K562 (cell line): ENCODE measurements at regions not wholly inside any gene's neighbourhood (a gene's known extent, or its start where the extent isn't known, plus 50 kb on each side); places are given as distances from the start of the nearest gene placed in this dataset.

ENCODE experiments used
- ATAC-seq: fragments of 200-7000 bp; cut with Tn5 transposase; 3 replicates; pipeline ENCODE4 v1.9.1; 2020; ENCODE audit warnings: moderate library complexity
- BruUV-seq: library from RNA; stranded (reverse); fragments of 400-500 nt; replicated peaks from 2 replicates; lab custom pipeline; 2021; lab: Mats Ljungman, UMichigan
- CTCF ChIA-PET: fragments of 300-600 bp; formaldehyde crosslinking; extraction: SDS; loops from one replicate; lab custom pipeline; 2021; ENCODE audit warnings: low intra/inter-chr PET ratio; lab: Yijun Ruan, JAX
- POLR2A ChIA-PET: fragments of 300-600, 350-650 bp; sonication (Branson Sonifier 250); formaldehyde crosslinking; extraction: SDS; loops from one replicate; lab custom pipeline; 2021; ENCODE audit warnings: antibody characterized with exemption, inconsistent platforms; lab: Yijun Ruan, JAX
- DNase-seq, 4 experiments: peaks; one replicate each; pipeline versions ENCODE4 v3.0.0 to v3.0.0-alpha.2; 2011 to 2018; ENCODE audit warnings: low spot score in 3 of 4, mixed read lengths in 3 of 4; ENCODE audit errors: extremely low read depth in 1 of 4
- FAIRE-seq: peaks from 2 replicates; lab custom pipeline; 2011; peaks lifted over from hg19 to GRCh38; lab: Jason Lieb, UNC
- H2AFZ ChIP-seq: 2 replicates; pipeline ENCODE4 v1.6.0; 2011; ENCODE audit warnings: low read depth, low read length, control low read depth, inconsistent platforms
- H3K27ac ChIP-seq: fragments of 200-600 bp; 3 replicates; pipeline ENCODE4 v1.8.0; 2011; ENCODE audit warnings: low read depth, mild to moderate bottlenecking, control low read depth, inconsistent platforms, low read length, moderate library complexity, mixed read lengths; ENCODE audit errors: extremely low read depth
- H3K27me3 ChIP-seq, 2 experiments: fragments of 300-600 bp in 1 of 2; 2 replicates in 1 of 2; 3 replicates in 1 of 2; pipeline versions ENCODE4 v1.6.0 to v1.8.0; 2011; ENCODE audit warnings: inconsistent platforms in 2 of 2, low read length in 2 of 2, mild to moderate bottlenecking in 1 of 2, mixed read lengths in 1 of 2, moderate library complexity in 1 of 2; ENCODE audit not compliant: control insufficient read depth in 2 of 2, insufficient read depth in 2 of 2
- H3K36me3 ChIP-seq: fragments of 300-600 bp; 3 replicates; pipeline ENCODE4 v1.8.0; 2011; ENCODE audit warnings: mild to moderate bottlenecking, low read length, inconsistent platforms; ENCODE audit not compliant: control insufficient read depth, insufficient read depth
- H3K4me1 ChIP-seq, 2 experiments: fragments of 200-600 bp in 1 of 2; replicated peaks in 1 of 2; 2 replicates in 1 of 2; 3 replicates in 1 of 2; pipeline versions ENCODE4 v1.5.1 to v1.8.0; 2011; ENCODE audit warnings: inconsistent platforms in 2 of 2, low read length in 2 of 2, mild to moderate bottlenecking in 1 of 2, mixed read lengths in 1 of 2, moderate library complexity in 1 of 2; ENCODE audit not compliant: control insufficient read depth in 2 of 2, insufficient read depth in 2 of 2
- H3K4me2 ChIP-seq: 2 replicates; pipeline ENCODE4 v1.6.1; 2011; ENCODE audit warnings: low read length, control low read depth, inconsistent platforms, mixed read lengths; ENCODE audit not compliant: insufficient read depth
- H3K4me3 ChIP-seq: fragments of 200-600 bp; sonication (generic), shearing (Covaris generic); 2 replicates; pipeline ENCODE4 v1.5.1; 2016; ENCODE audit warnings: control low read depth, inconsistent platforms
- H3K79me2 ChIP-seq: fragments of 200-600 bp; 3 replicates; pipeline ENCODE4 v1.8.0; 2011; ENCODE audit warnings: low read length, inconsistent platforms; ENCODE audit not compliant: control insufficient read depth, insufficient read depth
- H3K9ac ChIP-seq, 2 experiments: 2 replicates each; pipeline versions ENCODE4 v1.6.0 to v1.6.1; 2011; ENCODE audit warnings: low read depth in 2 of 2, low read length in 2 of 2, control low read depth in 1 of 2, inconsistent platforms in 1 of 2, mild to moderate bottlenecking in 1 of 2, mixed read lengths in 1 of 2; ENCODE audit not compliant: insufficient read depth in 1 of 2
- H3K9me1 ChIP-seq: one replicate; pipeline ENCODE4 v1.6.0; 2011; ENCODE audit warnings: inconsistent platforms, mild to moderate bottlenecking, low read length, moderate library complexity; ENCODE audit not compliant: control insufficient read depth, insufficient read depth
- H3K9me3 ChIP-seq: replicated peaks from 2 replicates; pipeline ENCODE4 v1.5.1; 2011; ENCODE audit warnings: low read depth, low read length, inconsistent platforms; ENCODE audit not compliant: control insufficient read depth, insufficient read depth
- H4K20me1 ChIP-seq: replicated peaks from 2 replicates; pipeline ENCODE4 v1.6.1; 2011; ENCODE audit warnings: low read length, inconsistent platforms, mixed read lengths; ENCODE audit not compliant: control insufficient read depth, insufficient read depth
- EP300 ChIP-seq: IDR thresholded peaks from 2 replicates; pipeline ENCODE4 v1.6.1; 2012; ENCODE audit warnings: low read length, improper control_type of control experiment
- GATAD2B ChIP-seq: fragments of 450-650 bp; IDR thresholded peaks from 2 replicates; pipeline ENCODE4 v1.6.1; 2017; ENCODE audit warnings: mild to moderate bottlenecking, borderline replicate concordance
- MAFF ChIP-seq: IDR thresholded peaks from 2 replicates; pipeline ENCODE4 v1.6.1; 2012; ENCODE audit warnings: low read length, improper control_type of control experiment
- SIN3A ChIP-seq, 2 experiments: fragments of 150-350 bp in 1 of 2; IDR thresholded peaks; 2 replicates each; pipeline ENCODE4 v1.6.1; 2011 to 2016; ENCODE audit warnings: borderline replicate concordance in 2 of 2, low read depth in 2 of 2, low read length in 2 of 2, mild to moderate bottlenecking in 2 of 2, moderate library complexity in 2 of 2; ENCODE audit not compliant: control insufficient read depth in 1 of 2
- SNIP1 ChIP-seq: fragments of 450-650 bp; IDR thresholded peaks from 2 replicates; pipeline ENCODE4 v1.7.1; 2017; ENCODE audit warnings: low read depth, mild to moderate bottlenecking
- WGBS: fragments of 100-300 bp; shearing (Covaris generic); methylation state at CpG from one replicate; pipeline ENCODE4 v1.1.6; 2016; ENCODE audit warnings: low coverage, mixed read lengths; ENCODE audit not compliant: insufficient coverage; ENCODE audit errors: missing lambda C conversion rate; 5-methylcytosine and 5-hydroxymethylcytosine counted together
- in situ Hi-C: fragments of 300-500 bp; cut with MboI; formaldehyde crosslinking; loops from 4 replicates; pipeline ENCODE4 v1.15.0; 2018; ENCODE audit warnings: inconsistent platforms, mixed read lengths
- intact Hi-C: fragments of 100-400 bp; cut with micrococcal nuclease; formaldehyde crosslinking; loops from 2 replicates; pipeline ENCODE4 v1.14.2; 2022
- TF ChIP-seq, protein P1 (sequence below): fragments of 450-650 bp; IDR thresholded peaks from 2 replicates; pipeline ENCODE4 v1.6.1; 2016
- TF ChIP-seq, protein P2 (sequence below): fragments of 200-800 bp; sonication (Bioruptor generic); IDR thresholded peaks from 2 replicates; pipeline ENCODE4 v1.6.1; 2017; ENCODE audit warnings: missing genetic modification characterization, missing compliant biosample characterization
- TF ChIP-seq, protein P3 (sequence below): fragments of 450-650 bp; IDR thresholded peaks from 2 replicates; pipeline ENCODE4 v1.6.1; 2016; ENCODE audit warnings: antibody characterized with exemption
- TF ChIP-seq, protein P4 (sequence below): sonication (generic); formaldehyde crosslinking; IDR thresholded peaks from 2 replicates; pipeline ENCODE4 v1.8.0; 2023; ENCODE audit warnings: missing genetic modification reagents, mild to moderate bottlenecking, borderline replicate concordance

DNA sequence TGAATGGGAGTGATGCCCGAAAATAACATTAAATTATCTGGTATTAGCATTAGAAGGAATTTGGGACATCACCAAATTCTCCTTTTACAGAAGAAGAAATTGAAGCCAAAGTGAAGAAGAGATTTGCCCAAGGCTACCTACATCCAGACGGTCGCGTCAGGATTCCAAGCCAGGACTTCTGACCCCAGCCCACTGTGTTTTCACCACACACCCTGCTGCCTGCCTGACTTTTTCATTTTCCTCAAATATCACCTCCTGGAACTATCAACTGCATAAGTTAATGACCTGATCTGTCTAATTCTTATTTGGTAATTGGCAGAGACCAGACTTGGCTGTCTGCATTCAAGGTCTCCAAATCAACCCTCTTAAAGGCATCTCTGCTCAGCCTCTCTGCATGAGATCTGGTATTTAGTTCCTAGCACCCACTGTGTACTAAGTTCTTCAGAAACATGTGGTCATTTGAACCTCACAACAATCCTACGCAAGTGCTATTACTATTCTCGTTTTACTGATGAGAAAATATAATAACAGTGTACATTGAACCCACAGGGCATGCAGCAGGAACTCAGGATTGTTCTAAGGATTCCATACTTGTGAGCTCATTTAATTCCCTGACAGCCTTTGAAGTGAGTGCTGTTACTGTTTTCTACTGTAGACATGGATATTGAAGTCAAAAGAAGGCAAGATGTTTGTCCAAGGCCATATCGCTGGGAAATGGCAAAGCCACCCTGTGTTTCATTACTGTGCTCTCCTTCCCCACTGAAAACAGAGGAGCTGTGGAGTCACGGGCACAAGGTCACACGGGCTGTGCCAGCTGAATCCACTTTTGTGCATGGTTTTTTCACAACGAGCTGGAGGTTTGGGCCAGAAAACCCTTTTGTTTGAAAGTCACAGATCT is 195.2 kb upstream of the C1QTNF7 start:
- H3K9ac ChIP-seq: no peak overlapping the region
- no peaks in the 10 kb centered on the region for H3K9me3 ChIP-seq
- peaks cover 0 to 7% of the 10 kb centered on the region in 2 experiments; a peak in 1 of 5 replicates for H3K27me3 ChIP-seq
- no peaks in the 10 kb centered on the region for H4K20me1 ChIP-seq
- DNase-seq: no peak
- 3% methylated on average over 10 of the region's 10 CpGs for WGBS
- no peak overlapping the region for H3K4me3 ChIP-seq
- BruUV-seq: no TSS peak
- no peak for FAIRE-seq
- no peak overlapping the region for H3K27ac ChIP-seq
- no peaks in the 10 kb centered on the region for H3K4me1 ChIP-seq
- H3K36me3 ChIP-seq: no peaks in the 10 kb centered on the region
- H3K79me2 ChIP-seq: no peaks in the 10 kb centered on the region
- intact Hi-C loops: loop anchor here (10.0 kb wide), 1 partner anchor 422 kb away; the partner anchor contains the start of gene FBXL5
- no peak overlapping the region for H3K4me2 ChIP-seq
- H3K9me1 ChIP-seq: no peaks in the 10 kb centered on the region
- ChIA-PET POLR2A (no interaction called here), CTCF (no interaction called here)
- in situ Hi-C loops: loop anchor here (10.0 kb wide), 2 partner anchors 162 to 222 kb away; no protein-coding TSS in a partner anchor
- TF ChIP-seq, protein P1, sequence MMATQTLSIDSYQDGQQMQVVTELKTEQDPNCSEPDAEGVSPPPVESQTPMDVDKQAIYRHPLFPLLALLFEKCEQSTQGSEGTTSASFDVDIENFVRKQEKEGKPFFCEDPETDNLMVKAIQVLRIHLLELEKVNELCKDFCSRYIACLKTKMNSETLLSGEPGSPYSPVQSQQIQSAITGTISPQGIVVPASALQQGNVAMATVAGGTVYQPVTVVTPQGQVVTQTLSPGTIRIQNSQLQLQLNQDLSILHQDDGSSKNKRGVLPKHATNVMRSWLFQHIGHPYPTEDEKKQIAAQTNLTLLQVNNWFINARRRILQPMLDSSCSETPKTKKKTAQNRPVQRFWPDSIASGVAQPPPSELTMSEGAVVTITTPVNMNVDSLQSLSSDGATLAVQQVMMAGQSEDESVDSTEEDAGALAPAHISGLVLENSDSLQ: no peak
- no peak for TF ChIP-seq GATAD2B
- TF ChIP-seq, protein P2, sequence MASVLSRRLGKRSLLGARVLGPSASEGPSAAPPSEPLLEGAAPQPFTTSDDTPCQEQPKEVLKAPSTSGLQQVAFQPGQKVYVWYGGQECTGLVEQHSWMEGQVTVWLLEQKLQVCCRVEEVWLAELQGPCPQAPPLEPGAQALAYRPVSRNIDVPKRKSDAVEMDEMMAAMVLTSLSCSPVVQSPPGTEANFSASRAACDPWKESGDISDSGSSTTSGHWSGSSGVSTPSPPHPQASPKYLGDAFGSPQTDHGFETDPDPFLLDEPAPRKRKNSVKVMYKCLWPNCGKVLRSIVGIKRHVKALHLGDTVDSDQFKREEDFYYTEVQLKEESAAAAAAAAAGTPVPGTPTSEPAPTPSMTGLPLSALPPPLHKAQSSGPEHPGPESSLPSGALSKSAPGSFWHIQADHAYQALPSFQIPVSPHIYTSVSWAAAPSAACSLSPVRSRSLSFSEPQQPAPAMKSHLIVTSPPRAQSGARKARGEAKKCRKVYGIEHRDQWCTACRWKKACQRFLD (CRISPR knock-in tag): no peak
- no peak for TF ChIP-seq EP300
- TF ChIP-seq, protein P3, sequence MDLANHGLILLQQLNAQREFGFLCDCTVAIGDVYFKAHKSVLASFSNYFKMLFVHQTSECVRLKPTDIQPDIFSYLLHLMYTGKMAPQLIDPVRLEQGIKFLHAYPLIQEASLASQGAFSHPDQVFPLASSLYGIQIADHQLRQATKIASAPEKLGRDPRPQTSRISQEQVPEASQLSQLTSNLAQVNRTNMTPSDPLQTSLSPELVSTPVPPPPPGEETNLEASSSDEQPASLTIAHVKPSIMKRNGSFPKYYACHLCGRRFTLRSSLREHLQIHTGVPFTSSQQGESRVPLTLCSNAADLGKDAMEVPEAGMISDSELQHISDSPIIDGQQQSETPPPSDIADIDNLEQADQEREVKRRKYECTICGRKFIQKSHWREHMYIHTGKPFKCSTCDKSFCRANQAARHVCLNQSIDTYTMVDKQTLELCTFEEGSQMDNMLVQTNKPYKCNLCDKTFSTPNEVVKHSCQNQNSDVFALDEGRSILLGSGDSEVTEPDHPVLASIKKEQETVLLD: no peak
- TF ChIP-seq MAFF: no peak
- TF ChIP-seq, protein P4, sequence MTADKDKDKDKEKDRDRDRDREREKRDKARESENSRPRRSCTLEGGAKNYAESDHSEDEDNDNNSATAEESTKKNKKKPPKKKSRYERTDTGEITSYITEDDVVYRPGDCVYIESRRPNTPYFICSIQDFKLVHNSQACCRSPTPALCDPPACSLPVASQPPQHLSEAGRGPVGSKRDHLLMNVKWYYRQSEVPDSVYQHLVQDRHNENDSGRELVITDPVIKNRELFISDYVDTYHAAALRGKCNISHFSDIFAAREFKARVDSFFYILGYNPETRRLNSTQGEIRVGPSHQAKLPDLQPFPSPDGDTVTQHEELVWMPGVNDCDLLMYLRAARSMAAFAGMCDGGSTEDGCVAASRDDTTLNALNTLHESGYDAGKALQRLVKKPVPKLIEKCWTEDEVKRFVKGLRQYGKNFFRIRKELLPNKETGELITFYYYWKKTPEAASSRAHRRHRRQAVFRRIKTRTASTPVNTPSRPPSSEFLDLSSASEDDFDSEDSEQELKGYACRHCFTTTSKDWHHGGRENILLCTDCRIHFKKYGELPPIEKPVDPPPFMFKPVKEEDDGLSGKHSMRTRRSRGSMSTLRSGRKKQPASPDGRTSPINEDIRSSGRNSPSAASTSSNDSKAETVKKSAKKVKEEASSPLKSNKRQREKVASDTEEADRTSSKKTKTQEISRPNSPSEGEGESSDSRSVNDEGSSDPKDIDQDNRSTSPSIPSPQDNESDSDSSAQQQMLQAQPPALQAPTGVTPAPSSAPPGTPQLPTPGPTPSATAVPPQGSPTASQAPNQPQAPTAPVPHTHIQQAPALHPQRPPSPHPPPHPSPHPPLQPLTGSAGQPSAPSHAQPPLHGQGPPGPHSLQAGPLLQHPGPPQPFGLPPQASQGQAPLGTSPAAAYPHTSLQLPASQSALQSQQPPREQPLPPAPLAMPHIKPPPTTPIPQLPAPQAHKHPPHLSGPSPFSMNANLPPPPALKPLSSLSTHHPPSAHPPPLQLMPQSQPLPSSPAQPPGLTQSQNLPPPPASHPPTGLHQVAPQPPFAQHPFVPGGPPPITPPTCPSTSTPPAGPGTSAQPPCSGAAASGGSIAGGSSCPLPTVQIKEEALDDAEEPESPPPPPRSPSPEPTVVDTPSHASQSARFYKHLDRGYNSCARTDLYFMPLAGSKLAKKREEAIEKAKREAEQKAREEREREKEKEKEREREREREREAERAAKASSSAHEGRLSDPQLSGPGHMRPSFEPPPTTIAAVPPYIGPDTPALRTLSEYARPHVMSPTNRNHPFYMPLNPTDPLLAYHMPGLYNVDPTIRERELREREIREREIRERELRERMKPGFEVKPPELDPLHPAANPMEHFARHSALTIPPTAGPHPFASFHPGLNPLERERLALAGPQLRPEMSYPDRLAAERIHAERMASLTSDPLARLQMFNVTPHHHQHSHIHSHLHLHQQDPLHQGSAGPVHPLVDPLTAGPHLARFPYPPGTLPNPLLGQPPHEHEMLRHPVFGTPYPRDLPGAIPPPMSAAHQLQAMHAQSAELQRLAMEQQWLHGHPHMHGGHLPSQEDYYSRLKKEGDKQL: no peak
- TF ChIP-seq SNIP1: no peak
- TF ChIP-seq SIN3A (IDR thresholded peaks at IDR 0.05; ENCODE audit: borderline replicate concordance in 2 of 2, control insufficient read depth in 1 of 2, low read depth in 2 of 2, low read length in 2 of 2): no peak
- TF ChIP-seq, all 486 proteins: peak for 0
- ATAC-seq: no peak
- H2AFZ ChIP-seq: no peak overlapping the region
